Loucy (cell line): ENCODE measurements at regions not wholly inside any gene's neighbourhood (a gene's known extent, or its start where the extent isn't known, plus 50 kb on each side); places are given as distances from the start of the nearest gene placed in this dataset.

Source experiments
- CTCF ChIP-seq: fragments of 200-600 bp; sonication (generic); conservative IDR thresholded peaks from 2 replicates; pipeline ENCODE4 v1.5.1; 2014; ENCODE audit warnings: mild to moderate bottlenecking, antibody characterized with exemption, low read length
- EZH2phosphoT487 ChIP-seq: fragments of 200-600 bp; IDR thresholded peaks from 2 replicates; pipeline ENCODE4 v1.6.1; 2018; ENCODE audit warnings: antibody characterized with exemption, mild to moderate bottlenecking, moderate library complexity, borderline replicate concordance

DNA sequence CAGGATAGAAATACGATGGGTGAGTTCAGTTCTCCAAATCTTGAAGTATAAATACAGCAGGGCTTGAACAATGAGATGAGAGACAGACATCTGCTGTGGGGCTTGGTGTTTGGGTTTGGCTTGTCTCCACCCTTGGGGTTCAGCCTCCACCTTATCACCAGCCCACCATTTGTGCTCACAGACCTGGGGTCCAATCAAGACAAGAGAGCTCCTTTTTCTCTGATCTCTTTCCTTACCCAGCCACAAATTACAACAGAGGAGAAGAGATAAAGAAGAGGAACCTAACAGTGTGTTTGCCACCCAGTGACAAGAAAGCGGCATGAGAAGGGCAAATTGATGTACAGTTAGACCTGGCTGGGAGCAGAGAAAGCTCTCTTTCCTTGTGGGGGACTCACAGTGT lies 204.5 kb upstream of the CXCR4 start:
- TF ChIP-seq CTCF (peak; percentile 11; the same call in 1 of the 2 replicates), EZH2phosphoT487 (no peak)
